ENCODE measurements at regions not wholly inside any gene's neighbourhood (a gene's known extent, or its start where the extent isn't known, plus 50 kb on each side); places are given as distances from the start of the nearest gene placed in this dataset.

- TF ChIP-seq CTCF (IDR thresholded peaks at IDR 0.05; ENCODE audit: low read depth, low read length) (no peak), POLR2A (IDR thresholded peaks at IDR 0.05; ENCODE audit: extremely low read depth, insufficient read length) (no peak), MAX (IDR thresholded peaks at IDR 0.05; ENCODE audit: low read depth, low read length) (no peak), MYC (IDR thresholded peaks at IDR 0.05; ENCODE audit: low read depth, low read length) (no peak)
Measured at GRCh38 chr14:78023112-78023511, 147.1 kb upstream of the NRXN3 start.
